K562 (cell line): ENCODE measurements at regions not wholly inside any gene's neighbourhood (a gene's known extent, or its start where the extent isn't known, plus 50 kb on each side); places are given as distances from the start of the nearest gene placed in this dataset.

Experiments
- ATAC-seq: fragments of 200-7000 bp; cut with Tn5 transposase; 3 replicates; pipeline ENCODE4 v1.9.1; 2020; ENCODE audit warnings: moderate library complexity
- BruUV-seq: library from RNA; stranded (reverse); fragments of 400-500 nt; replicated peaks from 2 replicates; lab custom pipeline; 2021; lab: Mats Ljungman, UMichigan
- CTCF ChIA-PET: fragments of 300-600 bp; formaldehyde crosslinking; extraction: SDS; loops from one replicate; lab custom pipeline; 2021; ENCODE audit warnings: low intra/inter-chr PET ratio; lab: Yijun Ruan, JAX
- POLR2A ChIA-PET: fragments of 300-600, 350-650 bp; sonication (Branson Sonifier 250); formaldehyde crosslinking; extraction: SDS; loops from one replicate; lab custom pipeline; 2021; ENCODE audit warnings: antibody characterized with exemption, inconsistent platforms; lab: Yijun Ruan, JAX
- DNase-seq, 4 experiments: peaks; one replicate each; pipeline versions ENCODE4 v3.0.0 to v3.0.0-alpha.2; 2011 to 2018; ENCODE audit warnings: low spot score in 3 of 4, mixed read lengths in 3 of 4; ENCODE audit errors: extremely low read depth in 1 of 4
- FAIRE-seq: peaks from 2 replicates; lab custom pipeline; 2011; peaks lifted over from hg19 to GRCh38; lab: Jason Lieb, UNC
- H2AFZ ChIP-seq: 2 replicates; pipeline ENCODE4 v1.6.0; 2011; ENCODE audit warnings: low read depth, low read length, control low read depth, inconsistent platforms
- H3K27ac ChIP-seq: fragments of 200-600 bp; 3 replicates; pipeline ENCODE4 v1.8.0; 2011; ENCODE audit warnings: low read depth, mild to moderate bottlenecking, control low read depth, inconsistent platforms, low read length, moderate library complexity, mixed read lengths; ENCODE audit errors: extremely low read depth
- H3K27me3 ChIP-seq, 2 experiments: fragments of 300-600 bp in 1 of 2; 2 replicates in 1 of 2; 3 replicates in 1 of 2; pipeline versions ENCODE4 v1.6.0 to v1.8.0; 2011; ENCODE audit warnings: inconsistent platforms in 2 of 2, low read length in 2 of 2, mild to moderate bottlenecking in 1 of 2, mixed read lengths in 1 of 2, moderate library complexity in 1 of 2; ENCODE audit not compliant: control insufficient read depth in 2 of 2, insufficient read depth in 2 of 2
- H3K36me3 ChIP-seq: fragments of 300-600 bp; 3 replicates; pipeline ENCODE4 v1.8.0; 2011; ENCODE audit warnings: mild to moderate bottlenecking, low read length, inconsistent platforms; ENCODE audit not compliant: control insufficient read depth, insufficient read depth
- H3K4me1 ChIP-seq, 2 experiments: fragments of 200-600 bp in 1 of 2; replicated peaks in 1 of 2; 2 replicates in 1 of 2; 3 replicates in 1 of 2; pipeline versions ENCODE4 v1.5.1 to v1.8.0; 2011; ENCODE audit warnings: inconsistent platforms in 2 of 2, low read length in 2 of 2, mild to moderate bottlenecking in 1 of 2, mixed read lengths in 1 of 2, moderate library complexity in 1 of 2; ENCODE audit not compliant: control insufficient read depth in 2 of 2, insufficient read depth in 2 of 2
- H3K4me2 ChIP-seq: 2 replicates; pipeline ENCODE4 v1.6.1; 2011; ENCODE audit warnings: low read length, control low read depth, inconsistent platforms, mixed read lengths; ENCODE audit not compliant: insufficient read depth
- H3K4me3 ChIP-seq: fragments of 200-600 bp; sonication (generic), shearing (Covaris generic); 2 replicates; pipeline ENCODE4 v1.5.1; 2016; ENCODE audit warnings: control low read depth, inconsistent platforms
- H3K79me2 ChIP-seq: fragments of 200-600 bp; 3 replicates; pipeline ENCODE4 v1.8.0; 2011; ENCODE audit warnings: low read length, inconsistent platforms; ENCODE audit not compliant: control insufficient read depth, insufficient read depth
- H3K9ac ChIP-seq, 2 experiments: 2 replicates each; pipeline versions ENCODE4 v1.6.0 to v1.6.1; 2011; ENCODE audit warnings: low read depth in 2 of 2, low read length in 2 of 2, control low read depth in 1 of 2, inconsistent platforms in 1 of 2, mild to moderate bottlenecking in 1 of 2, mixed read lengths in 1 of 2; ENCODE audit not compliant: insufficient read depth in 1 of 2
- H3K9me1 ChIP-seq: one replicate; pipeline ENCODE4 v1.6.0; 2011; ENCODE audit warnings: inconsistent platforms, mild to moderate bottlenecking, low read length, moderate library complexity; ENCODE audit not compliant: control insufficient read depth, insufficient read depth
- H3K9me3 ChIP-seq: replicated peaks from 2 replicates; pipeline ENCODE4 v1.5.1; 2011; ENCODE audit warnings: low read depth, low read length, inconsistent platforms; ENCODE audit not compliant: control insufficient read depth, insufficient read depth
- H4K20me1 ChIP-seq: replicated peaks from 2 replicates; pipeline ENCODE4 v1.6.1; 2011; ENCODE audit warnings: low read length, inconsistent platforms, mixed read lengths; ENCODE audit not compliant: control insufficient read depth, insufficient read depth
- CEBPB ChIP-seq: fragments of 450-650 bp; IDR thresholded peaks from 2 replicates; pipeline ENCODE4 v1.6.1; 2016; ENCODE audit warnings: missing genetic modification characterization, missing compliant biosample characterization
- CEBPG ChIP-seq, 3 experiments: fragments of 200-800 bp in 1 of 3; sonication (Bioruptor generic) in 1 of 3; sonication (generic) in 1 of 3; formaldehyde crosslinking in 1 of 3; IDR thresholded peaks in 2 of 3; conservative IDR thresholded peaks in 1 of 3; 2 replicates each; pipeline versions ENCODE4 v1.6.1 to v1.8.0; 2016 to 2022; ENCODE audit warnings: missing compliant biosample characterization in 2 of 3, missing genetic modification characterization in 2 of 3, mild to moderate bottlenecking in 1 of 3, missing genetic modification reagents in 1 of 3
- ILF3 ChIP-seq: fragments of 450-650 bp; IDR thresholded peaks from 2 replicates; pipeline ENCODE4 v1.6.1; 2018; ENCODE audit warnings: antibody characterized with exemption, mild to moderate bottlenecking, moderate library complexity, borderline replicate concordance
- JUNB ChIP-seq: fragments of 450-650 bp; formaldehyde crosslinking; conservative IDR thresholded peaks from 2 replicates; pipeline ENCODE4 v1.4.0; 2020; ENCODE audit warnings: mild to moderate bottlenecking
- NRF1 ChIP-seq, 2 experiments: fragments of 450-650 bp; IDR thresholded peaks in 1 of 2; conservative IDR thresholded peaks in 1 of 2; 2 replicates each; pipeline ENCODE4 v1.6.1; 2014; ENCODE audit warnings: mild to moderate bottlenecking in 2 of 2
- RBM25 ChIP-seq: fragments of 200-400 bp; formaldehyde crosslinking; IDR thresholded peaks from 2 replicates; pipeline ENCODE4 v1.6.1; 2018; ENCODE audit warnings: low read length, low read depth, moderate library complexity; ENCODE audit not compliant: severe bottlenecking
- ZNF184 ChIP-seq: sonication (generic); formaldehyde crosslinking; IDR thresholded peaks from 2 replicates; pipeline ENCODE4 v1.5.0; 2020; ENCODE audit warnings: missing genetic modification reagents
- ZNF41 ChIP-seq: fragments of 250-450 bp; sonication (Bioruptor Pico); conservative IDR thresholded peaks from 2 replicates; pipeline ENCODE4 v1.4.0; 2020; ENCODE audit warnings: mild to moderate bottlenecking
- WGBS: fragments of 100-300 bp; shearing (Covaris generic); methylation state at CpG from one replicate; pipeline ENCODE4 v1.1.6; 2016; ENCODE audit warnings: low coverage, mixed read lengths; ENCODE audit not compliant: insufficient coverage; ENCODE audit errors: missing lambda C conversion rate; 5-methylcytosine and 5-hydroxymethylcytosine counted together
- in situ Hi-C: fragments of 300-500 bp; cut with MboI; formaldehyde crosslinking; loops from 4 replicates; pipeline ENCODE4 v1.15.0; 2018; ENCODE audit warnings: inconsistent platforms, mixed read lengths
- intact Hi-C: fragments of 100-400 bp; cut with micrococcal nuclease; formaldehyde crosslinking; loops from 2 replicates; pipeline ENCODE4 v1.14.2; 2022
- TF ChIP-seq, protein P1 (sequence below), 2 experiments: IDR thresholded peaks; 2 replicates each; pipeline ENCODE4 v1.6.1; 2011; ENCODE audit warnings: borderline replicate concordance in 1 of 2, control low read depth in 1 of 2, low read depth in 1 of 2, low read length in 1 of 2, mild to moderate bottlenecking in 1 of 2, mixed read lengths in 1 of 2, moderate library complexity in 1 of 2; ENCODE audit not compliant: insufficient read depth in 1 of 2, insufficient read length in 1 of 2, poor library complexity in 1 of 2, severe bottlenecking in 1 of 2; ENCODE audit errors: extremely low read depth in 1 of 2
- TF ChIP-seq, protein P2 (sequence below): fragments of 250-450 bp; sonication (Bioruptor Pico); IDR thresholded peaks from 2 replicates; pipeline ENCODE4 v1.5.0; 2022; ENCODE audit warnings: mild to moderate bottlenecking

DNA sequence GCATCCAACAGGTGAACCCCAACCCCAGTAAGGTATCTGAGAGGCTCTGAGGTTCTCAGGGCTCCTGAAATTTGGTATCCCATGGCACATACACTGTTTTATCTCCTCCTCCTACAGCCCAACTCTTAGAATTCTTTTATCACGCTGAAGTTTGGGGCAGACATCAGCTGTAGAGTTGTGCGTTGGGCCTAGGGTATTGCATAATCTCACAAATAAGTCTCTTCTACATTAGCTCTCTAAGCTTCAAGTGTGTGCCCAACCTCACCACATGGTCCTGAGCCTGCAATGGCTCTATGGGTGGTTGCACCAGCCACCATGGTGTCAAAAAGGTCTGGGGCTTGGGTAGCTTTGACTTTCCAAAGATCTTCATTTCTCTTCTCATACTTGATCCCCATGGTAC is 603.0 kb downstream of the BUD13 start:
- H3K4me2 ChIP-seq = no peak overlapping the region
- intact Hi-C loops (no loop called here), in situ Hi-C loops (no loop called here)
- DNase-seq = no peak
- no peak for ATAC-seq
- no peak overlapping the region for H3K9ac ChIP-seq
- no peak overlapping the region for H2AFZ ChIP-seq
- FAIRE-seq = no peak
- H3K9me1 ChIP-seq = no peaks in the 10 kb centered on the region
- TF ChIP-seq RBM25 (no peak), CEBPG (CRISPR knock-in tag; IDR thresholded peaks at IDR 0.05) (no peak), CEBPG (tag; conservative IDR thresholded peaks at IDR 0.05 in 1 of 2, IDR thresholded peaks at IDR 0.05 in 1 of 2) (0 out of 4 replicates have a peak, but pooled peaks of 1 of the 2 experiments have one; percentile 9), CEBPB (tag) (0 out of 2 replicates have a peak, but pooled peaks have one; percentile 14), ILF3 (no peak), NRF1 (conservative IDR thresholded peaks at IDR 0.05 in 1 of 2, IDR thresholded peaks at IDR 0.05 in 1 of 2) (no peak), ZNF41 (CRISPR knock-in tag) (no peak), ZNF184 (CRISPR knock-in tag) (no peak), JUNB (CRISPR knock-in tag) (no peak)
- TF ChIP-seq, protein P1, sequence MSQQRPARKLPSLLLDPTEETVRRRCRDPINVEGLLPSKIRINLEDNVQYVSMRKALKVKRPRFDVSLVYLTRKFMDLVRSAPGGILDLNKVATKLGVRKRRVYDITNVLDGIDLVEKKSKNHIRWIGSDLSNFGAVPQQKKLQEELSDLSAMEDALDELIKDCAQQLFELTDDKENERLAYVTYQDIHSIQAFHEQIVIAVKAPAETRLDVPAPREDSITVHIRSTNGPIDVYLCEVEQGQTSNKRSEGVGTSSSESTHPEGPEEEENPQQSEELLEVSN (IDR thresholded peaks at IDR 0.05; ENCODE audit: borderline replicate concordance in 1 of 2, extremely low read depth in 1 of 2, insufficient read depth in 1 of 2, insufficient read length in 1 of 2, low read depth in 1 of 2, low read length in 1 of 2, poor library complexity in 1 of 2, severe bottlenecking in 1 of 2) = no peak
- TF ChIP-seq, protein P2, sequence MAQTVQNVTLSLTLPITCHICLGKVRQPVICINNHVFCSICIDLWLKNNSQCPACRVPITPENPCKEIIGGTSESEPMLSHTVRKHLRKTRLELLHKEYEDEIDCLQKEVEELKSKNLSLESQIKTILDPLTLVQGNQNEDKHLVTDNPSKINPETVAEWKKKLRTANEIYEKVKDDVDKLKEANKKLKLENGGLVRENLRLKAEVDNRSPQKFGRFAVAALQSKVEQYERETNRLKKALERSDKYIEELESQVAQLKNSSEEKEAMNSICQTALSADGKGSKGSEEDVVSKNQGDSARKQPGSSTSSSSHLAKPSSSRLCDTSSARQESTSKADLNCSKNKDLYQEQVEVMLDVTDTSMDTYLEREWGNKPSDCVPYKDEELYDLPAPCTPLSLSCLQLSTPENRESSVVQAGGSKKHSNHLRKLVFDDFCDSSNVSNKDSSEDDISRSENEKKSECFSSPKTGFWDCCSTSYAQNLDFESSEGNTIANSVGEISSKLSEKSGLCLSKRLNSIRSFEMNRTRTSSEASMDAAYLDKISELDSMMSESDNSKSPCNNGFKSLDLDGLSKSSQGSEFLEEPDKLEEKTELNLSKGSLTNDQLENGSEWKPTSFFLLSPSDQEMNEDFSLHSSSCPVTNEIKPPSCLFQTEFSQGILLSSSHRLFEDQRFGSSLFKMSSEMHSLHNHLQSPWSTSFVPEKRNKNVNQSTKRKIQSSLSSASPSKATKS (CRISPR knock-in tag) = no peak
- ChIA-PET POLR2A (no interaction called here), CTCF (no interaction called here)
- no peaks in the 10 kb centered on the region; the same call in 1 of the 2 replicates for H4K20me1 ChIP-seq
- H3K79me2 ChIP-seq = no peaks in the 10 kb centered on the region
- H3K27me3 ChIP-seq = no peaks in the 10 kb centered on the region; a peak in 1 of 5 replicates
- H3K4me3 ChIP-seq = no peak overlapping the region
- H3K4me1 ChIP-seq = no peaks in the 10 kb centered on the region
- no peaks in the 10 kb centered on the region for H3K9me3 ChIP-seq
- no TSS peak for BruUV-seq
- no peak overlapping the region for H3K27ac ChIP-seq
- H3K36me3 ChIP-seq = no peaks in the 10 kb centered on the region
- WGBS = 4% methylated on average over 2 of the region's 2 CpGs
